Activated naive CD4-positive, alpha-beta T cell treated with anti-CD3 and anti-CD28 coated beads for 36 hours (primary cell): ENCODE measurements at regions not wholly inside any gene's neighbourhood (a gene's known extent, or its start where the extent isn't known, plus 50 kb on each side); places are given as distances from the start of the nearest gene placed in this dataset.

Experiments used
- CTCF ChIA-PET: fragments of 350-600 bp; sonication (Branson Sonifier 250); formaldehyde crosslinking; loops from one replicate; lab custom pipeline; 2021; ENCODE audit warnings: antibody characterized with exemption; lab: Charles Lee
- DNase-seq: peaks from one replicate; pipeline ENCODE4 v3.0.0-alpha.2; 2020
- H3K27ac Mint-ChIP-seq: one replicate; pipeline ENCODE4 v1.8.0; 2021; ENCODE audit warnings: mild to moderate bottlenecking, mixed read lengths
- H3K27me3 Mint-ChIP-seq: one replicate; pipeline ENCODE4 v1.8.0; 2021; ENCODE audit warnings: low read depth, mixed read lengths
- H3K36me3 Mint-ChIP-seq: one replicate; pipeline ENCODE4 v1.8.0; 2021; ENCODE audit warnings: low read depth, mixed read lengths
- H3K4me1 Mint-ChIP-seq: one replicate; pipeline ENCODE4 v1.8.0; 2021; ENCODE audit warnings: low read depth, mixed read lengths
- H3K4me3 Mint-ChIP-seq: one replicate; pipeline ENCODE4 v1.8.0; 2021; ENCODE audit warnings: mild to moderate bottlenecking, moderate library complexity, mixed read lengths
- H3K9me3 Mint-ChIP-seq: one replicate; pipeline ENCODE4 v1.8.0; 2021; ENCODE audit warnings: mixed read lengths
- intact Hi-C: fragments of 100-400 bp; cut with micrococcal nuclease; formaldehyde crosslinking; loops from one replicate; pipeline ENCODE4 v1.15.1; 2023

DNA sequence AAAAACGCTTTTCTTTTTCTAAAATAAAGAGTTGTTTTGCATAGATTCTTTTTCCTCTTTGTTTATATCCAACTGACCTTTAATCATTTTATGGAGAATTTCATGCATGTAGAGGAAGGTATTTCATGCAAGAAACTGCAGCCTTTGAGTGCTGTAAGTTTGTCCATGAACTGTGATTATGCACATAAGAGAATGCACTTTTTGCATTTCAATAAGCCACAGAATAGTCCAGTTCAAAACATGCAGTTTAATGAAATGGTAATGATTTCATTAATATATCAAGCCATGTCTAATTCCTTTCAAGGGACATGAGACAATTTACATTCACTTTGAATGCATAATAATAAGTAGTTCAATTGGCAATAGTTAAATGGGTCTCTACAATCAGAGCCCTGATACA lies 386.3 kb downstream of the LRATD1 start:
- no peaks in the 10 kb centered on the region for H3K36me3 Mint-ChIP-seq
- peaks cover 14% of the 10 kb centered on the region for H3K9me3 Mint-ChIP-seq
- intact Hi-C loops = no loop called here
- no peak for DNase-seq
- CTCF ChIA-PET = no interaction called here
- no peak overlapping the region for H3K4me3 Mint-ChIP-seq
- H3K27ac Mint-ChIP-seq = no peak overlapping the region
- no peaks in the 10 kb centered on the region for H3K4me1 Mint-ChIP-seq
- peaks cover 2% of the 10 kb centered on the region for H3K27me3 Mint-ChIP-seq

DNA sequence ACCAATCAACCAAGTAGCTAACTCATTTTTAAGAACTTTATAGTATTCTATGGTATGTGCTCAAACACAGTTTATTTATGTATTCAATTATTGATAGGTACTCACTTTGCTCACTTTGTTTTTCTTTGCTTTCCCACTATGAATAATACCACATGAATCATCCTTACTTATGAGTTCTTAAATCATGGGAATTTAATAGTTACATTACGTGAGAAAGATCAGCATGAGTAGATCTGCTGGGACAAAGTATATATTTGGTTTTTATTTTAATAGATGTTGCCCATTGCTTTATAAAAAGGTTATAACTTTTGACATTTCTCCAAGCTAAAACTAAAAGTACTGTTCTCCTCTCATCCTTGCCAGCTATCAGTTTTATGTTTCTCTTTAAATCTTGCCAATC lies 390.7 kb downstream of the LRATD1 start:
- H3K36me3 Mint-ChIP-seq = no peaks in the 10 kb centered on the region
- no peak for DNase-seq
- CTCF ChIA-PET = interaction anchor here (0.7 kb wide), 1 partner anchor 29 kb away, joined by 3 read pairs; no protein-coding TSS in a partner anchor
- no peaks in the 10 kb centered on the region for H3K27me3 Mint-ChIP-seq
- no peak overlapping the region for H3K27ac Mint-ChIP-seq
- no peaks in the 10 kb centered on the region for H3K9me3 Mint-ChIP-seq
- no peaks in the 10 kb centered on the region for H3K4me1 Mint-ChIP-seq
- intact Hi-C loops = no loop called here
- H3K4me3 Mint-ChIP-seq = no peak overlapping the region

DNA sequence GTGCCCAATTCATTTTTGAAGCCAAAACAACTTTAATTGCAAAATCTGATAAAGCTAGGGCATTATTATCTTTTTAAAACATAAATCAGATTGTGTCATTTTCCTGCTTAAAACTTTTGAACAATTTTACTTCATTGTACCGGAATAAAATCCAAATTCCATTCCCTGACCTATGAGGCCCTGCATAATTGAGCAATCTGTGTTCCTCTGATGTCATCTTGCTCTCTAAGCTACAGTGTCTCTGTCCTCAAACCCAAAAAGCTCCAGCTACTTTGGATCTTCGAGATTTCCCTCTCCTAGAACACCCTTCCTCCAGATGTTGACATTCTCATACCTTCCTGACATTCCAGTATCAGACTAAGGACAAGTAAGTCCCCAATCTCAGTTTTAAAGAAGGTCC lies 395.9 kb downstream of the LRATD1 start:
- H3K27me3 Mint-ChIP-seq = peaks cover 10% of the 10 kb centered on the region

DNA sequence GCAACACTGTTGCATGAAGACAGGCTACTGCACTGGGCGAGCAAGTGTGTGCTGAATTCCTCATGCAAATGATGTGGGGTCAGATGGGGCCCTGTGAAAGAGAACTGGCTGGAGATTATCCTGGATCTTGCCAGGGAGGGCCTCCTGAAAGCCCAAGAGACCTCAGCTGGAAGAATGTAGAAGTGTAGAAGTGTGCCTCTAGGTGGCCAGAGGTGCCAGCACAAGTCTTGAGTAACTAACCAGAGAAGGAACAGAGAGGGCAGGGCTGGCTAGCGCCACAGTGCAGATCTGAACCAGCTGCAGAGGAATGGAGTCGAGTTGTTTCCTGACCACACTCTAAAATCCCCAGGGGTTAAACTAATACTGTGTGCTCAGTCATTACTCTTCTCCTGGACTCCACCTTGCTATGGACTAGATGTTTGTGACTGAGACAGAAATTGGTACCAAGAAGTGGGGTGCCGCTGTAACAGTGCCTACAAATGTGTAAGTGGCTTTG lies 399.3 kb downstream of the LRATD1 start:
- intact Hi-C loops = loop anchor here (10.0 kb wide), 1 partner anchor 543 kb away; no protein-coding TSS in a partner anchor
- Mint-ChIP-seq H3K27me3 (peaks cover 11% of the 10 kb centered on the region), H3K9me3 (no peaks in the 10 kb centered on the region), H3K4me3 (no peak overlapping the region), H3K4me1 (no peaks in the 10 kb centered on the region), H3K27ac (no peak overlapping the region), H3K36me3 (no peaks in the 10 kb centered on the region)
- CTCF ChIA-PET = interaction anchor here (0.6 to 2.0 kb wide), 2 partner anchors 64 to 546 kb away, joined by 3 to 5 read pairs; no protein-coding TSS in a partner anchor
- no peak for DNase-seq

More for the DNA sequence above, 395.9 kb downstream of the LRATD1 start:
- intact Hi-C loops = no loop called here
- Mint-ChIP-seq H3K4me3 (no peak overlapping the region), H3K27ac (no peak overlapping the region), H3K36me3 (no peaks in the 10 kb centered on the region), H3K4me1 (no peaks in the 10 kb centered on the region), H3K9me3 (no peaks in the 10 kb centered on the region)
- no peak for DNase-seq
- CTCF ChIA-PET = no interaction called here

DNA sequence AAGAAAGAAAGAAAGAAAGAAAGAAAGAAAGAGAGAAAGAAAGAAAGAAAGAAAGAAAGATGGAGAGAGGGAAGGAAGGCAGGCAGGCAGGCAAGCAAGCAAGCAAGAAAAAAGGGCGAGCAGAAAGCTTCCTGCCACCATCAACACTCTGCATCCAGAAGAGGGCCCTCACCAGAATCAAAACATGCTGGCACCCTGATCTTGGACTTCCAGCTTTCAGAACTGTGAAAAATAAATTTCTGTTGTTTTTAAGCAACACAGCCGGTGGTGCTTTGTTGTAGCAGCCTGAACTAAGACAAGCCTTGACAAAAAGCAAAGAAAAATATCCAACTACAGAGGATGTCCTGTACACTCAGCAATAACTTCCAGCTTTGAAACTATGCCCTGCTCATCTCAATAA lies 401.7 kb downstream of the LRATD1 start:
- no peak for DNase-seq
- Mint-ChIP-seq H3K9me3 (no peaks in the 10 kb centered on the region), H3K27ac (no peak overlapping the region), H3K4me1 (peaks cover 5% of the 10 kb centered on the region), H3K27me3 (peaks cover 10% of the 10 kb centered on the region), H3K36me3 (no peaks in the 10 kb centered on the region), H3K4me3 (no peak overlapping the region)
- intact Hi-C loops = loop anchor here (10.0 kb wide), 1 partner anchor 541 kb away; no protein-coding TSS in a partner anchor
- CTCF ChIA-PET = no interaction called here

DNA sequence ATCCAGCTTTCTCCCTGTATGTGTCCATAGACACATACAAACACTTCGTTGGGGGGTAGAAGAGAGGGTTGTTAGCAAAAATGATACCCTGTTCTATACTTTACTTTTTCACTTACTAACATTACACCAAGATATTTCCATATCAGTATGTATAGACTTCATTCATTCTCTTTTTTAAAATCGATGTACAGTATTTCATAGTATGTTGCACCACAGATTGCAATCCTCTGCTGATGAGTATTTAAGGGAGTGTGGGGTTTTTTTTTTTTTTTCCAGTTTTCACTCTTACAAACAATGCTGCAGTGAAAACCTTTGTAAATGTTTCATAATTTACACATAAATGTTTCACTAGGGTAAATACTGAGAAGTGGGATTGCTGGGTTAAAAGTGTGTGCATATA lies 402.3 kb downstream of the LRATD1 start:
- CTCF ChIA-PET = no interaction called here
- Mint-ChIP-seq H3K27ac (no peak overlapping the region), H3K27me3 (peaks cover 7% of the 10 kb centered on the region), H3K4me1 (peaks cover 8% of the 10 kb centered on the region), H3K9me3 (no peaks in the 10 kb centered on the region), H3K4me3 (no peak overlapping the region), H3K36me3 (no peaks in the 10 kb centered on the region)
- DNase-seq = no peak
- intact Hi-C loops = loop anchor here (10.0 kb wide), 1 partner anchor 540 kb away; no protein-coding TSS in a partner anchor

DNA sequence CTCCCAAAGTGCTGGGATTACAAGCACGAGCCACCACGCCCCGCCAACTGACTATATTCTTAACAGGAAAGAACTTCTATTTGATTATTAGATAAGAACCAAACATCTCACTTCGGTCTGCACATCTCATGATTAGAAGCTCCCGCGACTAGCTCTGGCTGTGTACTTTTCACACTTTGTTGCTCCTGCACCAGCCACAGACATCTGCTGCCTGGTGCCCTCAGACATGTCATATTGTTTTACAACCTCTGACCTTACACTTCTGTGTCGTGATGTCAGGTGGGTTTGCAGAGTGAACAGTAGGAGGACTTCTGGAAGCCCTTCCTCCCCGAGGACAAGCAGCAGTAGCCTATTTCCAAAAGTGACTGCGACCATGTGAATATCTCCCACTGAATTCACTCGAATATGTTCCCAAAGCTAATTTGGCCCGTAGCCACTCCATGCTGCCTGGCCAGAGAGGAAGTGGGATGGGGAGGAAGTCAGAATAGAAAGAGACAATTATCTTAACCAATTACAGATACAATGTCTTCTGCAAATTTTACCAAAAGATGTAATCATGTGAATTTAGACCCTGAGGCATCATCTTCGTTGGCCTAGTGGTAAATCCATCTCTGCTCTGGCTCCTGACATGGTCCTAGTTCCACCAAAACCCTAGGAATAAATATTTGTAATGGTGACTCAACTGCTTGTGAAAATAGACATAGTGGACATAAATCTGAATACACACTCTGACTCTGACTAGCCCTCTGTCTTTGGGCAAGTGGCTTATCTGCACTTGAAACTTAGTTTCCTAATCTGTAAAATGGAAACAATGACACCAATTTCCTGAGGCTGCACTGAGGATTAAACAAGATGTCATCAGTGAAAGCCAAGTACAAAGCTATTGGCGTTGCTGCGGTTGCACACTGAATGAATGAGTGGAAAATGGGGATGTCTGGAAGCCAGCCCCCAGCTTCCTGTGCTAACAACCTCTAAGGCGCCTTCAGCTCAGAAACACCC lies 406.1 kb downstream of the LRATD1 start:
- peaks cover 8% of the 10 kb centered on the region for H3K27me3 Mint-ChIP-seq
- H3K4me1 Mint-ChIP-seq = peaks cover 9% of the 10 kb centered on the region
- CTCF ChIA-PET = interaction anchor here (0.8 kb wide), 1 partner anchor 9 kb away, joined by 3 read pairs; no protein-coding TSS in a partner anchor
- intact Hi-C loops = loop anchor here (10.0 kb wide), 1 partner anchor 536 kb away; no protein-coding TSS in a partner anchor
- H3K9me3 Mint-ChIP-seq = no peaks in the 10 kb centered on the region
- no peak overlapping the region for H3K4me3 Mint-ChIP-seq
- DNase-seq = peak; percentile 53
- H3K27ac Mint-ChIP-seq = no peak overlapping the region
- no peaks in the 10 kb centered on the region for H3K36me3 Mint-ChIP-seq

DNA sequence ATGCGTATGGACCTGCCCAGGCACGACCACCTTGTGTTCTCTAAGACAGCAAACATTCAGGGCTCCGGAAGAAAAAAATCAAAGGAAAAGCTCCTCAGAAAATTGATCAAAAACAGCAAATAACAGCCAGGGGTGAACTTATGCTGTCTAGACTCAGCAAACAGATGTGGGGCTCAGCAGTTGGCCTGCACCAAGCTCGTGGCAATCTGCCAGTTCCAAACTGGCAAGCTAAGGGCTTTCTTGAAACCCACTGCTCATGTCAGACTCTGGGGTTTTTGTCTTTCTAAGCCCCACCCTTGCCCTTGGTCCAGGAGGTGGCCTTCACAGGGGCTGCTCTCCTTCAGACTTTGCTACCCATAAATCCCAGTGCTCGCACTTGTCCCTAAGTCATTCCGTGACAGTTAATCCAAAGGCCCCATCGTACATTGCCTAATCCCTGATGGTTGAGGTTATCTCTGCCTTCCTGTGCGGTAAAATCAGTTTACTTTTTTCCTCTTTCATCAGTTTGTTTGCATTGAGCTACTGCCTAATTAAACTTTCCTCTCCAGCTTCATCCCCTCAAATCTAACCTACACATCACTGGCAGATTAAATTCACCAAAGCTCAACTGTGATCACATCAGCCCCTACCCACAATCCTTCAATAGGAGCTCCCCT lies 408.0 kb downstream of the LRATD1 start:
- no peak for DNase-seq
- H3K9me3 Mint-ChIP-seq = no peaks in the 10 kb centered on the region
- CTCF ChIA-PET = interaction anchor here (1.1 kb wide), 1 partner anchor 537 kb away, joined by 3 read pairs; no protein-coding TSS in a partner anchor
- H3K36me3 Mint-ChIP-seq = no peaks in the 10 kb centered on the region
- H3K4me3 Mint-ChIP-seq = no peak overlapping the region
- no peak overlapping the region for H3K27ac Mint-ChIP-seq
- H3K4me1 Mint-ChIP-seq = peaks cover 9% of the 10 kb centered on the region
- H3K27me3 Mint-ChIP-seq = peaks cover 8% of the 10 kb centered on the region
- intact Hi-C loops = no loop called here

DNA sequence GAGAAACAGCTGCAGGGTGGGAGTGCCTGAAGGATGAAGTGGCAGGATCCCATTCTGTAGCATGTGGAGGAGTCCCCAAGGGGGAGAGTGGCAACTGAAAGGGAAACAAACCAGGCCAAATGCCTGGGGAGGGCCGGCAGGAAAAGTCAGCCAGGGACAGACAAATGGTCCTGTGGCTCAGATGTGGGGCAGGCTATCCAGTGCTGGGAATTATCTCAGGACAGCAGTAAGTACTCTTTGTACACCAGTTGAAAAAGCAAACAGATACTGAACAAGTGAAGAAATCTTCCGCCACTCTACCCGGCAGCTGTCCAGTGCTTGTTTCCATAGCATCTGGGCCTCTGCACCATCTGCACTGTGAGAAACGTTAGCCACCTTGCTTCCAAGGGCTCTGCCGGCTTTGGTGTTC lies 408.9 kb downstream of the LRATD1 start:
- Mint-ChIP-seq H3K4me3 (no peak overlapping the region), H3K36me3 (no peaks in the 10 kb centered on the region), H3K27me3 (peaks cover 8% of the 10 kb centered on the region), H3K9me3 (no peaks in the 10 kb centered on the region), H3K4me1 (peaks cover 9% of the 10 kb centered on the region), H3K27ac (no peak overlapping the region)
- DNase-seq = no peak
- intact Hi-C loops = no loop called here
- CTCF ChIA-PET = interaction anchor here (1.1 kb wide), 1 partner anchor 536 kb away, joined by 3 read pairs; no protein-coding TSS in a partner anchor

DNA sequence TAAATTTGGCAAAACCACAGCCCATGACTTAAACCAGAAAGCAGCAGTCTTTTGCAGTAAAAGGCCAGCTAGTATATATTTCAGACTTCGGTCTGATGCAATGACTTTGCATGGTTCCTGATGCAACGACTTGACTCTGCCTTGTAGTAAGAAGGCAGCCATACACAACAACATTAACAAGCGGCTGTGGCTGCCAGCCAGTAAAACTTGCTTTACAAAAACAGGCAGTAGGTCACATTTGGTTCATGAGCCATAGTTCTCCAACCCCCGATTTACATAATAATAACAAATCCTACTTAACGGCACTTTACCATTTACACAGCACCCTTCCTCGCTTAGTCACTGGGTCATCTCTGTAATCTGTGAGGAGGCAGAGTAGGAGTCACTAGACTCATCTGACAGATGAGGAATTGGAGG lies 410.3 kb downstream of the LRATD1 start:
- Mint-ChIP-seq H3K9me3 (no peaks in the 10 kb centered on the region), H3K4me3 (no peak overlapping the region), H3K27me3 (peaks cover 6% of the 10 kb centered on the region), H3K4me1 (peaks cover 9% of the 10 kb centered on the region), H3K27ac (no peak overlapping the region), H3K36me3 (no peaks in the 10 kb centered on the region)
- no peak for DNase-seq
- intact Hi-C loops = no loop called here
- CTCF ChIA-PET = no interaction called here

DNA sequence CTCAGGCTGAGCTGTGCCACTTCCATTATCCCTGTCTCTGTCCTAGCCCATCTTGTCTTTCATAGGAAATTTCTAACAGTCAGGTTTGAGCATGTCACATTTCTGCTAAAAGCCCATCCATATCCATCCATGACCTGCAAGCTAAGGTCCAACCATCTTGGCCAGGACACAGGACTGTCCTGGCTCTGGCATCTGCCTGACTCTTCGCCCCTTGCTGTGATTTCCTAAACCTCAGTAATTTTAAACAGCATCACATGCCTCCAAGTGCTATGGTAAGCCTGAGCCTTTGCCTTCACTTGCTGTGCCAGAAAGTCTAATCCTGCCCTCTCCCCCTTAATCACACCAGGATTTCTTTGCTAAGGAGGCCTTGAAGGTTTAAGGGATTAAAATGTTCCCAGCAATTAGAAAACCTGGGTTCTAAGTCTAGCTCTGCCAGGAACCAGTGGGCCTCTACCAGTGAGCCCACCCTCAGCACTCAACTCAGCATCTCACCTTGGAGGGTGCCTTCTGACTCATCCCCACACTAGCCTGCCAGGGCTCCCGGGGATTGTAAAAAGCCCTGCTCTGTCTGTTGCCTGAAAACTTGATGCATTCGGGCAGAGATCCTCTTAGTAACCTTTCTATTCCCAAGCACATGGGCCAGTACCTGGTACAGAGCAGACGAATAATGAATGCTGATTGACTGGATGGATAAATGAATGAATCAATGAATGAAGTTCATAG lies 411.0 kb downstream of the LRATD1 start:
- no peak for DNase-seq
- CTCF ChIA-PET = no interaction called here
- Mint-ChIP-seq H3K9me3 (no peaks in the 10 kb centered on the region), H3K36me3 (no peaks in the 10 kb centered on the region), H3K4me1 (peaks cover 9% of the 10 kb centered on the region), H3K27ac (no peak overlapping the region), H3K4me3 (no peak overlapping the region), H3K27me3 (peaks cover 6% of the 10 kb centered on the region)
- intact Hi-C loops = no loop called here

DNA sequence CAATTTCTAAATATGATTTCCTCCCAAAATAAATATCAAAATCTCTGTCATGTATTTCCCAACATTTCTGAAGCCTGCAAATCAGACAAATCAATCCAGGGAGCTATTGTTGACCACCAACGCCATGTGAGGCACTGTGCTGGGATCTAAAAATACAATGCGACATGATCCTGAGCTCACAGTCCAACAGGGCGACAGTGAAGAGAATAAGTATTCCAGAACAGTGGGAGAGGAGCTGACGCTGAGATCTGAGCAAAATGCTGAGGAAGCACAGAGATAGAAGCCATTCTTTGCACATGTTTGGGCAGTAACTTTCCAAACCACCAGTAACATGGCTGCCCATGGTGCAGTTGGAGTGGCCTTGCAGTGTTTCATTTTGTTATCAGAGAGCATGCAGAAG lies 412.5 kb downstream of the LRATD1 start:
- Mint-ChIP-seq H3K4me3 (no peak overlapping the region), H3K4me1 (no peaks in the 10 kb centered on the region), H3K27me3 (peaks cover 6% of the 10 kb centered on the region), H3K9me3 (no peaks in the 10 kb centered on the region), H3K36me3 (no peaks in the 10 kb centered on the region), H3K27ac (no peak overlapping the region)
- CTCF ChIA-PET = no interaction called here
- no peak for DNase-seq
- intact Hi-C loops = no loop called here
